ENCODE measurements at regions not wholly inside any gene's neighbourhood (a gene's known extent, or its start where the extent isn't known, plus 50 kb on each side); places are given as distances from the start of the nearest gene placed in this dataset.
"Not testable (repeated sequence)": the region's sequence is repeated elsewhere in the genome, so short reads cannot be mapped to it uniquely, and the experiment has no call there.

DNA sequence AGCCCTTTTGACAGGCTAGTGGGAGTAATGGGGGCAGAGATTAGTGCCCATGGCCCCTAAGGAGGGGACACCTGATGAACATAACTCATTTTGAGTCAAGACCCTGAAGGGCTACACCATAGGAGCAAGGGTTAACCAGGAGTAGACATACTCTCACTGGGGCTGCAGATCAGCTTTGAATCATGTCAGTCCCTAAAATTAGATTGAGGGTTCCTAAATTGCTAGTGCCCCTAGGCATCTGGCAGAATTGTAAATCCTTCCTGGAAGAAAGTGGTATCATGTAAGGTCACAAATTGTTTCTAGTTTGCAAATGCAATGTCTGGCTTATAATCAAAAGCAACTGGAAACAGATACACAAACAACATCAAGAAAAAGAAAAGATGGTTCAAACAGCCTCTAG lies 52.1 kb upstream of the LRRC37A2 start:
- DNase-seq; intact Hi-C loops (cut with DNase I); H3K4me1 ChIP-seq; H3K4me3 ChIP-seq; H3K36me3 ChIP-seq; H3K27me3 ChIP-seq; H3K9me3 ChIP-seq; H3K27ac ChIP-seq: not testable (repeated sequence)

DNA sequence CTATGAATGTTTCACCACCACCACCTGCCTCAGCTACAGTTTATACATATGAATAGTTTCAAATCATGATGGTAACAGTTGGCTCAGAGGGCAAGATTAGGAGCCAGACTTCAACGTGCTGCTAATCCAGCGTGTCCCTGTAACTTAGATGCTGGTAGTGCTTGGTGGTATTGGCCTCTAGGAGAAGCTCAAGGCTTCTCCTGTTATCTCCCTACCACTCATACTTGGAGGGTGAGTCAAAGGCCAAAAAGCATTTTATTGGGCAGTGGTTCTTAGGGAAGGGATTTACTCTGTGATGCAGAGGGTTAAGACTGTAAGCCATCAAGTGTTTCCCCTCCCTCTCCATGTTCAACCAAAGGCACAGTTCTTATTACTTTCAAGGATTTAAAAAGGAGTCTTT lies 57.2 kb upstream of the LRRC37A2 start:
- H3K27me3 ChIP-seq; H3K4me1 ChIP-seq; H3K9me3 ChIP-seq; DNase-seq; H3K36me3 ChIP-seq; H3K27ac ChIP-seq; intact Hi-C loops (cut with DNase I); H3K4me3 ChIP-seq: not testable (repeated sequence)
- no CpG with 5 or more reads among the region's 2 CpGs for whole genome bisulfite sequencing, 2 donors

DNA sequence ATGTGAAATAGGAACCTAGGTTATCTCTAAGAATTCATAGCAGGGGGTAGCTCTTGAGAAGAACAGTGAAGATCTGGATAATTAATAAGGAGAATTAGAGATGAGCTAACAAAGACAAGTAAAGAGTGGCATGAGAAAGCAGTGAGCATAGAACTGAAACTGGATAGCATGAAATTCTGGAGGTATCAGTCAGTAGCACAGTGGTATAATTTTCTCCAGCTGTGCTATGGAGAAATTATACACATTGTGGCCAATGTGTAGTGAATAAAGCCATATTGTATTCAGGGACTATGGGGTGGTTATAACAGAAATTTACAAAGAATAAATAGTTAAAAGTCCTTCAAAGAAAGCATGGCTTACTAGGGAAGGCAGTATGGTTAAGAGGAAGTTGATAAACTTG lies 57.7 kb upstream of the LRRC37A2 start:
- H3K9me3 ChIP-seq; H3K4me3 ChIP-seq; H3K27ac ChIP-seq; H3K4me1 ChIP-seq; intact Hi-C loops (cut with DNase I); DNase-seq; H3K36me3 ChIP-seq; H3K27me3 ChIP-seq: not testable (repeated sequence)

DNA sequence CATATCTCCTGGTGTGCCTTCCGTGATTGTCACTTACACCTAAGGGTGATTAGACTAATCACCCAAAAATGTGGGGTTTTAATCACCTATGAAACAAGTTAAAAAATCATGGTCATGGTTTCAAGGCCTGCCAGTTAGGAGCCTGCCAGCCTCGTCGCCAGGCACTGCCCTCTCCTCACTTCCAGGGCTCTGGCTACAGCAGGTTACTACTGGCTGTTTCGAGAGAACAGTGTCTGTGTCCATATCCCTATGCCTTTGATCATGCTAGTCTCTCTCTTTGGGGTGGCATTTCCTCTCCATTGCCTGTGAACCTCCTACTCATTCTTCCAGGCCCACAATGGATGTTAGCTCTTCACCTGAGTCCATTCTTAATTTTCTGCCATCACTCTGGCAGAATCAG lies 59.2 kb upstream of the LRRC37A2 start:
- intact Hi-C loops (cut with DNase I) = not testable (repeated sequence)

DNA sequence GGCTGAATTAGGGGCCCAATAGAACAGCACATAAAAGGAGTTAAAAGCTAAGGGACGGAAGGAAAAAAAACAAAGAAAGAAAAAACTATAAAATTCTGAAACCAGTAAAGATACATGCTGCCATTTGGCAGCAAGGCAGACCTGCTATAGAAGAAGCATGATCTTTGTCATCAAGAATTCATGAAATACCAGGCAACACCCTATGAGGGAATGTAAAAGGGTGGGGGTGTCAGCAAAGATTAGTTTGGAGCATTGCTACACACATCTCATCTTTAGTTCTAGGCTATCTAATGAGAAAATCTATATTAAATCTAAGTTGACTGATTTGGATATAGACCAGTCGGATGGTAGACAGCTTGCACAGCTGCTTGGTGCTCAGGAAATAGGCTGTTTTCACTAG lies 66.4 kb upstream of the LRRC37A2 start:
- H3K4me1 ChIP-seq; H3K36me3 ChIP-seq; H3K27me3 ChIP-seq; H3K27ac ChIP-seq; H3K9me3 ChIP-seq; H3K4me3 ChIP-seq; DNase-seq; intact Hi-C loops (cut with DNase I): not testable (repeated sequence)
- no CpG with 5 or more reads among the region's 2 CpGs for WGBS, 2 donors

More for the DNA sequence above, 59.2 kb upstream of the LRRC37A2 start:
- H3K9me3 ChIP-seq, H3K27ac ChIP-seq, H3K4me1 ChIP-seq, H3K36me3 ChIP-seq, H3K4me3 ChIP-seq, DNase-seq, H3K27me3 ChIP-seq: not testable (repeated sequence)
- WGBS, 2 donors = no CpG with 5 or more reads among the region's 4 CpGs

DNA sequence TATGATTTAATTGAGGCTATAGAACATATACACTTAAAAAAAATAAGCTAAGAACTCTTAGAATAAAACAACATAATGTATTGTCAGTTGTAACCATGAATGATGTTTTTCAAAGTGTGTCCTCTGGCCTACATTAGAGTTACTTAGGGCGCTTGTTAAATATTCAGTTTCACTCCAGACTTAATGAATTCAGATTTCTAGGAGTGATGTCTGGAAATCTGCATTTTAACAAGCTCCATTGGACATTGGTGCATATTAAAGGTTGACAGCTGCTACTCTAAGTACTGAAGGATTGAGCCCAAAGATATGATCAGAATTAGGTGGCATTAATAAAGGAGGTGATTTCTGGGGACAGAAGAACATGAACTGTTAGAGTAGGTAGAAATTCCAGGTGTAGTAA lies 66.9 kb upstream of the LRRC37A2 start:
- H3K36me3 ChIP-seq; H3K4me1 ChIP-seq; H3K27me3 ChIP-seq; H3K9me3 ChIP-seq; intact Hi-C loops (cut with DNase I); H3K4me3 ChIP-seq; DNase-seq; H3K27ac ChIP-seq: not testable (repeated sequence)
- no CpG with 5 or more reads among the region's 1 CpG for WGBS, 2 donors

DNA sequence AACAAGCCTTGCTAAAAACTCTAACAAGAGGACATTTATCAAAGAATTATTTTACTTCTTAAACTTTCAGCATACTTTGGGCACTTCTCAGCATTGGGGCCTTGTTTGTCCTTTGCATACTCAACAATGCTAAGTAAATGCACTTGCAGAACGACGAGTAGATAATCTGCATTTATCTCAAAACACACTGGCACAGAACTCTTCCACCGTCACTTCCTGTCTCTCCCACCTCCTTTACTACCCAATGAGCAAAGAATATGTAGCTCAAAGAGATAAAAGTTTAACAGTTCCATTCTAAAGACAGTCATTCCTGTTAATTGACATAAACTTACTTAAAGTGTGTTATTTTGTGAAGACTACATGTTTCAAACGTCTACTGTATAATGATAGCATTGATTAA lies 70.1 kb upstream of the LRRC37A2 start:
- H3K27ac ChIP-seq; H3K4me3 ChIP-seq; H3K9me3 ChIP-seq; H3K27me3 ChIP-seq; H3K36me3 ChIP-seq; H3K4me1 ChIP-seq; DNase-seq; intact Hi-C loops (cut with DNase I): not testable (repeated sequence)
- no CpG with 5 or more reads among the region's 4 CpGs for WGBS, 2 donors

DNA sequence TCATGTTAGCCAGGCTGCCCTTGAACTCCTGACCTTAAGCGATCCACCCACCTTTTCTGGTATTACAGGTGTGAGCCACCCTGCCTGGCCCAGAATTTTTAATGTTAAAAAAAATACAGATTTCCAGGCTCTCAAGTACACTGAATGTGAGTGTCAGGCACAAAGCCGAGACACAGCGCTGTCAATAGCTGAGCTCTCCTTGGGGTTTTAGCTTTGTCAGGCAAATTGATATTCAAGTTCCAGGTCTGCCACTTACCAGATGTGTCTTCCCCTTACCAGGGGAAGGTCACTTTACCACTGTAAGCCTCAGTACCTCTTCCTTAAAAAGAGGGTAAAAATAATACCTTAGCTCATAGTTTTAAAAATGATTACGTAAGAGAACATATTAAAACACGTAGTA lies 71.6 kb upstream of the LRRC37A2 start:
- H3K27me3 ChIP-seq; intact Hi-C loops (cut with DNase I); H3K9me3 ChIP-seq; DNase-seq; H3K4me1 ChIP-seq; H3K36me3 ChIP-seq; H3K4me3 ChIP-seq; H3K27ac ChIP-seq: not testable (repeated sequence)
- WGBS, 2 donors = no CpG with 5 or more reads among the region's 5 CpGs

DNA sequence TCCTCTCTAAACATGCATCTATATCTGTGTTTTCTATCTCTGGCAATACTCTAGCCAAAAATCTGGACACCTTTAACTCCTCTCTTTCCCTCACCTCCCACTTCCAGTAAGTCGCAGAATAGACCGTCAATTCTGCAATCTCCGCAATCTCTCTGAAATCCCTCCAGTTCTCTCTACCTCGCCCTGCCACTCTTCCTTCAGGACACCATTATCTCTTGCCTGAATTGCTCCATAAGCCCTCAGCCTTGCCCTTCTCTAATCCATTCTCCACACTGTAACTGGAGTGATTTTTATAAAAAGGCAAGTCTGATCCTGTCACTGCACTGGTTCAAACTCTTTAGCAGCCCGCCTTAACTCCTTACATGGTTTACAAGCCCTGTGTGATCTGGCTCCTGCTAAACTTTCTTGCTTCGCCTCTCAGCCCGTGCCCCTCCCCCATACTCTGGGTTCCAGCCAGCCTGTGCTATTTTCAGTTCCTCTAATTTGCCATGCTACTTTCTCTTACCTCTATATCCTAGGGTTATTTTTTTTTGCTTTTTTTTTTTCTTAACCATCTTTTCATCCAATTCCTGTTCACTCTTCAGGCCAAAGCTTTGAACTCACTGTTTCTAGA lies 73.0 kb upstream of the ARL17B start:
- H3K36me3 ChIP-seq; intact Hi-C loops (cut with DNase I); H3K4me1 ChIP-seq; H3K4me3 ChIP-seq; H3K9me3 ChIP-seq; H3K27ac ChIP-seq; DNase-seq; H3K27me3 ChIP-seq: not testable (repeated sequence)
- no CpG with 5 or more reads among the region's 7 CpGs for WGBS, 2 donors

DNA sequence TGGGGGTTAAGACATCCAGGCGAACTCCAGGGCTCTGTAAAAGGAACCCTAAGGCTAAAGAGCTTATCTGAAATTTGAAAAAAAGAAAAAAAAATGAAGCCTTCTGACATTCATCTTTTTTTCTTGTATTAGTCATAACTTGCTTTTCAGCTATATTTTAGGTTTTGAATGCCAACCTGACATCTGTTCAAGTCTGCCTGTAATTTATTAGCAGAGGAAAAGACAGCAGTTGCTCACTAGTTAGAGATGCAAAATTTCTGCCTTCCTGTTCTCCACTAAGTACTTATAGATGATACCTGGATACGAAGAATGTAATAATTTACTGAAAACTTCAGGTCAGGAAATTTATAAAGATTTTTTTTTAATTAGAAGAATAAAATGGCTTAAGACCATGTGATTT lies 68.7 kb upstream of the ARL17B start:
- H3K4me3 ChIP-seq; intact Hi-C loops (cut with DNase I); H3K27ac ChIP-seq; DNase-seq; H3K27me3 ChIP-seq; H3K36me3 ChIP-seq; H3K9me3 ChIP-seq; H3K4me1 ChIP-seq: not testable (repeated sequence)
- WGBS, 2 donors = no CpG with 5 or more reads among the region's 2 CpGs

DNA sequence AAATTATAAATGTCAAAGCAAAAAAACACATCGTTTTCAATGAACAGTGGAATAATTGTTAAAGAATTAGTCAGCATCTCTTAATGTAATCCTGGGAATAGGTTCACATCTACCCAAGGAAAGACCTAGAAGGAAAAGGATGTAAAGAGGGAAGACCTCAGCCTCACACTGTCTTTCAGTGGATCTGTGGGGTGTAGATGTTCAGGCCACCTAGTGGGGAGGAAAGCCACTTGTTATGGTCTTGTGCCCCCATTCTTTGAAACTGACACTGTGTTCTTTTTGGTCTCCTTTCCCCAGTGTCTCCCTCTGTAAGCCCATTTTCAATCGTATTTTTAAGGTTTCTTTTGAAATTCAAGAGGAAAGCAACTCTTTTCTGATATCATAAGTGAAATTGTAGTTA lies 68.1 kb upstream of the ARL17B start:
- H3K27me3 ChIP-seq; H3K36me3 ChIP-seq; H3K4me1 ChIP-seq; H3K27ac ChIP-seq; DNase-seq; H3K4me3 ChIP-seq; H3K9me3 ChIP-seq; intact Hi-C loops (cut with DNase I): not testable (repeated sequence)
- WGBS, 2 donors = no CpG with 5 or more reads among the region's 2 CpGs

Data from esophagus squamous epithelium (tissue), 5 donors.